NT2/D1 (cell line): ENCODE measurements at regions not wholly inside any gene's neighbourhood (a gene's known extent, or its start where the extent isn't known, plus 50 kb on each side); places are given as distances from the start of the nearest gene placed in this dataset.

Source experiments
- YY1 ChIP-seq: IDR thresholded peaks from 2 replicates; pipeline ENCODE4 v1.6.1; 2011; ENCODE audit not compliant: insufficient read length, insufficient read depth
- ZNF274 ChIP-seq: IDR thresholded peaks from 2 replicates; pipeline ENCODE4 v1.6.1; 2011; ENCODE audit warnings: mild to moderate bottlenecking, low read depth, low read length

GRCh38 chr1:68958958-68959357 lies 462.1 kb upstream of the DEPDC1 start:
- no peak for TF ChIP-seq YY1
- no peak for TF ChIP-seq ZNF274
